Tibial nerve (tissue), 4 donors: ENCODE measurements at regions not wholly inside any gene's neighbourhood (a gene's known extent, or its start where the extent isn't known, plus 50 kb on each side); places are given as distances from the start of the nearest gene placed in this dataset.

Source experiments
- CTCF ChIP-seq, 5 experiments: fragments of 200-600 bp in 3 of 5; fragments of 450-650 bp in 2 of 5; sonication (generic) in 3 of 5; IDR thresholded peaks; one replicate each; pipeline ENCODE4 v1.5.1; 2016 to 2019; ENCODE audit warnings: antibody characterized with exemption in 5 of 5, mild to moderate bottlenecking in 3 of 5, moderate library complexity in 2 of 5
- EP300 ChIP-seq, 2 donors: sonication (generic); formaldehyde crosslinking; IDR thresholded peaks; one replicate each; pipeline ENCODE4 v1.6.1; 2017; ENCODE audit warnings: antibody characterized with exemption in 2 of 2, mild to moderate bottlenecking in 1 of 2
- POLR2A ChIP-seq, 2 donors: fragments of 450-650 bp; IDR thresholded peaks; one replicate each; pipeline ENCODE4 v1.6.1; 2017; ENCODE audit warnings: antibody characterized with exemption in 2 of 2, mild to moderate bottlenecking in 2 of 2, moderate library complexity in 2 of 2

DNA sequence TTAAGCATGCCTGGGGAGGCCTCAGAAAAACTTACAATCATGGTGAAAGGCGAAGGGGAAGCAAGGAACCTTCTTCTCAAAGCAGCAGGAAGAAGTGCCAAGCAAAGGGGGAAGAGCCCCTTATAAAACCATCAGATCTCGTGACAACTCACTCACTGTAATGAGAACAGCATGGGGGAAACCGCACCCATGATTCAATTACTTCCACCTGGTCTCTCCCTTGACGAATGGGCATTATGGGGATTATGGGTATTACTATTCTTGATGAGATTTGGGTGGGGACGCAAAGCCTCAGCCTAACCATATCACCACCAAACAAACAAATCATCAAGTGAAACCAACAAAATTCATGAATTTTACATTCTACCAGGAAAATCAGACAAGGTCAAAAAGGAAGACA lies 76.7 kb upstream of the TAB3 start:
- TF ChIP-seq CTCF (IDR thresholded peaks at IDR 0.05) (no peak), POLR2A (IDR thresholded peaks at IDR 0.05) (no peak), EP300 (IDR thresholded peaks at IDR 0.05) (no peak)
